GM21723 (cell line): ENCODE measurements at regions not wholly inside any gene's neighbourhood (a gene's known extent, or its start where the extent isn't known, plus 50 kb on each side); places are given as distances from the start of the nearest gene placed in this dataset.

Experiments
- ATAC-seq: cut with Tn5 transposase; IDR thresholded peaks from one replicate; pipeline ENCODE4 v1.9.1; 2021; ENCODE audit warnings: mild to moderate bottlenecking, moderate library complexity; ENCODE audit not compliant: unreplicated experiment

DNA sequence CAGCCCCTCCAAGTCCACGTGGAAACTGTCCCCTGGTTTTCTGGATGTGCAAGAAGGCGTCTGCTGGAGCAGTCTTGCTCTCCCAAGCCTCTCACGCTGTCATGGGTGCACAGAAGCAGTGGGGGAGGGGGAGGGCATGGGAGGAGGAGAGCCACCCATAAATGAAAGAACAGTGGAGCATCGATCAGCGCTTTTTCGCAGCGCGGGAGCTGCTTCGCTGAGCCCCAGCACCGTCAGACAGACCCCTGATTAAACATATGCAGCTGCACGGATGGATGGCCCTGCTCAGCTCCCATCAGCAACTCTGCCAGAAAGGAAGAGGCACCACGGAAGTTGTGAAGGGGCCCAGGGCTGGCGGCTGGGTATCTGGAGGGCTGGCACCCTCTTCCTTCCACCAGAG lies 264.9 kb downstream of the UQCRFS1 start:
- no peak for ATAC-seq

DNA sequence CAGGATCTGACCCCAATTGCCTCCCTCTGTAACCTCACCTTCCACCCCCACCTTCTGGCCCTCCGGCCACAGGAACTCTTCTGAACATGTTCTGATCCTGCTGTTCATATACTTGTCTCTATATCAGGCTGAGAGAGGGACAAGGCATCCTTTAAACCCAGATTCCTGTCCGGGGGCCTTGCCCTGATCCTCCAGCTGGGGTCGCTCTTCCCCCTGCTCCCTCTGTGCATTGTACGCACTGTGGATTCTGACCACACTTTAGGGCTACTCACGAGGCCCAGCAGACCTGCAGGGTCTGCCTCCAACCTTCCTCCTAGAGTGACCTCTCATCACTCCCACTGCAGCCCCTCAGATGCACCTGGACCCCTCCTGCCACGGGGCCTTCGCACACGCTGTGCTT lies 269.3 kb downstream of the UQCRFS1 start:
- ATAC-seq, result no peak

DNA sequence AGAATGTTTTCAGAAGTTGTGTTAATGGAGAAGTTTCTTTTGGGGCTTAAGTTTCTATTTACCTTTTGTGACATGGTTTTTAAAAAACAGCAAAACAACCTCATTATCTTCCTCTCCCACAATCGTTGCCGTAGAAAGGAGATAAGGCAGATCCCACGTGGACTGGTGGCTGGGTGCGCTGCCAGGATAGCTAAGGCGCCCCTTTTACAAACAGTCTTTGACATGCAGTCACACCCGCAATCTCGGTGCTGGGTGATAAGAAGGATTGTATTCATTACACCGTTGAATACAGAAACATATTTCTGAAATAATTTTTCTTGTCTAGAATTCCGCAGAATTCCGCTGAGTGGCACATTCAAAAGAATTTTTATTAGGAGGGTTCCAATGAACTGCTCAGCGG lies 271.1 kb downstream of the UQCRFS1 start:
- ATAC-seq, result no peak

DNA sequence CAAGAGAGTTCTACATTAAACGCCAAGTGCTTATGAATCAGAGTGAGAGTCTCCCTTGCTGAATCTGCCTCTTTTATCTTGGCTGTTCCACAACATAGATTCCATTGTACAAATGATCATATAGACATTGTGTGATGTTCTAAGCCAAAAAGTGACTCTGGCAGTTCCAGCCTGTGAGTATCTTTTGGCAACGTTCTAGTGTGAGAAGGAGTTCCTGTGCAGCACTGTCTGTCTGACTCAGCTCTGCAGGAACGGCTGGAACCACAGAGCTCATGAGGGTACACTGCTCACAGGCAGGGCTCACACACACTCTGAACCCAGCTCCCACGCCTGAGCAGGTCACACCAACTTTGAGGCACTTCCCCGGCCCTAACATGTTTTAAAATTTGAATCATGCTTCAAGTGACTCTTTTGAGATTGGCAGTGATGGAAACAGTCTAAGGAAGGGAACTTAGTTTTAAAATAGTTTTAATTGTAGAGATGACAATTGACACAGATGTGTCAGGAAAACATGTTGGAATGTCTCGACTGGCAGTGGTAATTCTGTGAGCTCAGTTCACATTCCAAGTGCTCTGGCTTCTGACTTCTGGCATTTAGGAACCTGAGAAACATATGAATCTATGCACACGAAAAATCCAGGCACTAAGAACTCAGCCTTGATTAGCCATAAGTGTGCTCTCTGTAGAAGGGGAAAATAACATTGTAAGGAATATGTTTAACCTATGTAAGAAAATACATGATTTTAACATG lies 272.0 kb downstream of the UQCRFS1 start:
- no peak for ATAC-seq

DNA sequence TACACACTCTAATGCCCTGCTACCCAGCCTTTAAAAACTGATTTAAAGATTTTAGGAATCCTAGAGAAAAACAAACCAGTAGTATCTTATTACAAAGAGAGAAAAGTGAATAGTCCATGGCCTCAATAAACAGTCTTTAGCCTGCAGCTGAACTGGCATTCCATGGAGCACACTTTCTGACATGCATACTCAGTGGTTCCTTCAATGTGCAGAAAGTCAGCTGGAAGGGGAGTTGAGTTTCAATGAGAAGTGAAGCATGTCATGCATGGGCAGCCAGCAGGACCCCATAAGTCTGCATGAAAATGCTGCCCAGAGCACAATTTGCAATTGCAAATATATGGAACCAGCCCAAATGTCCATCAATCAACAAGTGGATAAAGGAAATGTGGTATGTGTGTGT lies 273.7 kb downstream of the UQCRFS1 start:
- ATAC-seq, result no peak

DNA sequence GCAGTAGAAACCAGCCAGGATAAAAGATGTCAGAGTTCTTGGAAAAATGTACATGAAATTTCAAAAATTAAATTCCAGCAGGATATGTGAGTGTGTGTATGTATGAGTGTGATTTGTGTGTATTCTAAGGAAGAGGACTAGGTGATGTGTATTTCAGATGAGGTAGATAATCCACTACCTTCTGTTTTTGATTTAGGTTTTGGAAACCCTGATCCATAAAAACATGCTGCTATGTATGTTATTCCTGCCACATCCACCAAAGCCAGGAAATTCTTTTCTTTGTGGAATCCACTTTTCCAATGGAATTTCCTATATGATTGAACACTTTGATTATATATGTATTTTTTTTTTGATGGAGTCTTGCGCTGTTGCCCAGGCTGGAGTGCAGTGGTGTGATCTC lies 276.9 kb downstream of the UQCRFS1 start:
- no peak for ATAC-seq

DNA sequence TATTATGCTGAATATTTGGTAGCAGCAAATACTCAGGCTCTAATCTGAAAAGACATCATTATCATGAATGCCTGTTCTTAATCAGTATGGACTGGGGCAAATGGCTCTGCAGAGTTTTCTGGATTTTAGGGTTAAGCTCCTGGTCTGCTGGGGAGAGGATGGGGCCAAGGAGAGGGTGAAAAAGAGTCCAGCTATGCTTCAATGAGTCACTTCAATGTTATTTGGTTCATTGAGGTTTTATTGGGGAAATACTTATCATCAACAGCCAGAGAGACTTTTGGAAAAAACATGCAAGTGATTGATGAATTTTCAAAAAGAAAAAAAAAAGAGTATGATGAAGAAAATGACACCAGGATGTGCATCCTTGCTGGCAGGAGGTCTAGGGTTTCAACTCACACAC lies 278.3 kb downstream of the UQCRFS1 start:
- ATAC-seq, result no peak

DNA sequence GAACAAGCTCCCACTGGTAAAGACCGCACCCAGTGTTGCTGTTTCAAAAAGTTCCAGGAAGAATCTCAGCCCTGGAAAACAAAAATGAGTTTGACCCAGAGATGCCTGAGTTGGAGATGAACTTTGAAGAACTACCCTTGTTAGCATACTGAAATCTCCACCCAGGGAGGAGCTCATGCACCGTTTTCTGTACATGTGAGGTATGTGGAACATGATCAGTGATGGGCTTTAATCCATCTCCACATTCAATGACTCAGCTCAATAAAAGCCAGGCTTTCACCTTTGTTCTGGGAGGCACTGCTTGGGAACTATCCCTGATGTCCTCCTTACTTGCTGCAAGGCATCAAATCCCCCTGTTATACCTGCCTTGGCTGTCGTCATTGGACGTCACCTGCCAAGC lies 279.9 kb downstream of the UQCRFS1 start:
- no peak for ATAC-seq

DNA sequence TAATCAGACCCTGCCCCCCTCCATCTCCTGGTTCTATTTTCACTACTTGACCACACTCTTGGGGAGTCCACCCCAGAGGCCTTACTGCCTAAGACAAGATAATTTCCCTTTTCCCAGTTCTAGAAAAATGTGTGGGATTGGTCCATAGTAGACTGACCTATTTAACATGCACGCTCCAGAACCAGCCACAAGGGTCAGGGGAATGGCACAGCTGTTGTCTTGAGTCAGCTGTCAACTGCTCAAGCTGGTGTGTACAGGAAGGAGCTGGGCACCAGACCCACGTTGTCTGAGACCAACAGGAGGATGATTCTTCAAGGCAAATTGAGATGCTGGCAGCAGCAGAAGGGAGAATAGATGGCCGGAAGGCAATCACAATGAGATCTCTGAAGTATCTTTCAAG lies 280.5 kb downstream of the UQCRFS1 start:
- no peak for ATAC-seq

DNA sequence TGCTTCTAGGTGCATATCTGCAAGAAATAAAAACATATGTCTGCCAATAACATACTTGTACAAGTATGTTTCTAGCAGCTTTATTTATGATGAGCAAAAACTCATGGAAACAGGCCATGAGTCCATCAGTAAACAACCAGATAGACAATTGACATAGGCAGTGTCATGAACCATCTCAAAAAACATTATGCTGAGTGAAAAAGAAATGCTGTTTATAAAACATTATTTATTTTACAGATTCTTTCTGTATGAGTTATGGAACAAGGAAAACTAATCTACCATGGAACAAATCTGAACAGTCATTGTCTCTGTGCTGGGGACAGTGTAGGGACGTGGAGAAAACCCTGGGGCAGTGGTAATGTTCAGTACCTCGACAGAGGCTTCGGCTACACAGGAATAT lies 283.9 kb downstream of the UQCRFS1 start:
- no peak for ATAC-seq

DNA sequence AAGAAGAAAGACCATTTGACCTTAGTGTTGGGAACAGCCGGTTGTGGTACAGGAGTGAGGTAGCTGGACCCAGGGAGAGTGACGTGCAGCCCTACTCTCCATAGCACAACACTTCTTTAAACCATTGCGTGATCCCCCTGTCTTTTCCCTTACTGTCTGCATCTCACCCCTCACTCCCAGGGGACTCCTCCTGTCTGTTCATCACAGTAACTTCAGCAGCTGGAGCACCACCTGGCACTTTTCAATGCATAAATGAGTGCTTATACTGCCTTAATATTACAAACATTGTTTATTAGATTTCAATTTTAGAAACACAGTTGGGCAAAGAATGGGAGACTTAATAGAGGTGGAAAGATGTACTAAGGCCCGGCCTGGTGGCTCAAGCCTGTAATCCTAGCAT lies 285.5 kb downstream of the UQCRFS1 start:
- ATAC-seq, result no peak

DNA sequence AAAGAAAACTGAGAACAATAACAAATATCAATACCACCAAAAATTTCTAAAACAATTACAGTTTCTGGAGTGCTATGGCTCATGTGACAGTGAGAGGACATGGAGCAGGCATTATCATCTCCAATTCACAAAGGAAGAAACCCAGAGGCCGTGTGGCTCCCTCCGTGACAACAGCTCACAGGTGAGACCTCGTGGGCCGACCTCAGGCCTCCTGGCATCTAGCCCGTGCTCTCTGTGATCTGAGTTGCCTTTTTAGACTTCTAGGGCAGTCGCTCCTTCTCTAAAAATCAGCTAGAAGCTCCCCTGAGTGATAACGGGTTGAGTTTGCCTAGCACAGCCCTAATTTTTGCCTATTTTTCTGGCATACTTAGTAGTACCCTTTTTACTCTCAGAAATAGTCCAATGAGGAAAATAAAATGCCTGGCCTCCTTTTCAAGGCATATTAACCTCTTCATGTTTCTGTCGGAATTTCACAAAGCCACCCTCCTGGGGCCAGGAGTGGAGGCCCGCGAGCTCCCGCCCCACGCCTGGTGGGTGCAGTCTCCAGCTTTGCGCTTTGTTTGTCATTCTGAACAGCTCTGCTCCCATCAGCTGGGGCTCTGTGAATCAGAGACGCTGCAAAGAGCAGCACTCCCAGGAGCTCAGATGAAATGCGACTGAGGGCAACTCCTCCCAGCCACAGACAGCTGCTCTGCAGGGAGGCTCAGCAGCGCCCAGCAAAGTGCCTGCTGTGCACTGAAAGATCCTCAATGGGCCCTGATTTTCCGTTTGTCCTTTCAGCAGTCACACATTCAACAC lies 292.5 kb downstream of the UQCRFS1 start:
- no peak for ATAC-seq

DNA sequence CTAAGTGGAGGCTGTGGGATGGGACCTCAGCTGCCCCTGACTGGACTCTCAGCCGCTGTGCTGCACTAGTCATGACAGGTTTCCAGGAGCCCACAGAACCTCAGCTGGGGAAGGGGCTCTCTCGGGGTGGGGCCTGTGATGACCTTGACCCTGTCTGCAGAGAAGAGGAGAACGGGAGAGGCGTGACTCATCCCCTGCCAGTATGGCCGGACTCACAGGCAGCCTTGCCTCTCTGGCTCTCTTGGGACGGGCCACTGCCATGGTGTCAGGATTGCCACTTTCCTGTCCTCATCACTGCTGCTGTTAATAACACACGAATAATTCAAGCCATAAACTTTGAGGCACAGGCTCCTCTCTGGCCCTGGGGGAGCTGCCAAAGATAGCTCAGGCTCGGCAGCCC lies 295.3 kb downstream of the UQCRFS1 start:
- no peak for ATAC-seq

DNA sequence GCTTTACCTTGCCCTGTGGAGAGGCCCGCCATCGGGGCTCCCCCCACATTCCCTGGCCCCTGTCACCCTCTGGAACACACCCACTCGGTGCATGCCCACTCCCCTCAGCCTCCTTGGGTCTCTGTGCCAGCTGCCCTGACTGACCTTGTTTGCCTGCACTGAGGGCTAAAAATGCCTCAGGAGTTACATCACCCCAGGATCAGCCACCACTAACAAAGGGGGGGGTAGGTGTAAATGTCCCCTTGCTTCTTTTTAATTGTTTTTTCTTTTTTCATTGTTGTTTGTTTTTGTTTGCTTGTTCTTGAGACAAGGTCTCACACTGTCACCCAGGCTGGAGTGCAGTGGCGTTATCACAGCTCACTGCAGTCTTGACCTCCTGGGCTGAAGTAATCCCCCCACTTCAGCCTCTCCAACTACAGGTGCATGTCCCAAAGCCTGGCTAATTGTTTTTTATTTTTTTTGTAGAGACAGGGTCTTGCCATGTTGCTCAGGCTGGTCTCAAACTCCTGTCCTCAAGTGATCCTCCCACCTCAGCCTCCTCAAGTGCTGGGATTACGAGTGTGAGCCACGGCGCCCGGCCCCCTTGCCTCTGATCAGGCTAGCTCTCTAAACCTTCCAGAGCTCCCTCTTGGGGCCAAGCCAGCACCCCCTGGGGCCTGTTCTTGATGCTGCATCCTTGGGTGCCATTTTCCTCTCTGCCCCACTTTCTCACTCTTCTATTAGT lies 297.1 kb downstream of the UQCRFS1 start:
- no peak for ATAC-seq

DNA sequence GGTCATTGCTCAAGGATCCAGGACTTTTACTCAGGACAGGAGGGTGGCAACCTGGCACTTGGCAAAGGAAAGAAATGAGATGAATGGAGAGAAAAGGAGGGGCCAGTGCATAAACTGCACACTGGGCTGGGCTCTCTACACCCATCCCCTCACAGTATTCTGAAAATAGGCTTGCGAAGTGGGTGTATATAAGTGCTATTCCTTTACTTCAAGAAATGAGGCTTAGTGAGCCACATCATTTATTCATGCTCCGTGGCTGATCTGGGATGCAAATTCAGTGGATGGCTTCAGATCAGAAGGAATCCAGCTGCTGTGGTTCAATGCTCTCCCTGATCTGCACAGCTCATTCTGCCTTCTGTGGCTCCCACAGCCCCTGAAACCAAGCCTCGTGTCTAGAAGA lies 297.7 kb downstream of the UQCRFS1 start:
- ATAC-seq, result no peak

DNA sequence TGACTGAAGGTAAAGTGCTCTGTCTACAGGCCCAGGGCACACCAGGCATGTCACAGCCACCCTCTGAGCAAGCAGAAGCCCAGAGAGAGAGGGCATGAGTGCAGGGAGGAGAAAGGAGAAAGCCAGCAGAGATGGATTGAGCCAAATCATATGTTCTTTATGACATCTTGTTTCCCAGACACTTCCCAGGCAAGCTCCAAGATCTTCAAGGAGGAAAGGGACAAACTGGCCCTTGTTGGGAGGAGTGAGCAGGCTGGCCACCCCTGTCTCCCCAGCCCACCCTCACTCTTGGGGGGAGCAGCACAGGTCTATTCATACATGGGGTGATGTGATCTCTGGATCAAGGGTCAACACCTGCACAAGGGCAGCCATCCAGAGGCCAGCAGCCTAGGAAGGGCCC lies 298.8 kb downstream of the UQCRFS1 start:
- no peak for ATAC-seq

DNA sequence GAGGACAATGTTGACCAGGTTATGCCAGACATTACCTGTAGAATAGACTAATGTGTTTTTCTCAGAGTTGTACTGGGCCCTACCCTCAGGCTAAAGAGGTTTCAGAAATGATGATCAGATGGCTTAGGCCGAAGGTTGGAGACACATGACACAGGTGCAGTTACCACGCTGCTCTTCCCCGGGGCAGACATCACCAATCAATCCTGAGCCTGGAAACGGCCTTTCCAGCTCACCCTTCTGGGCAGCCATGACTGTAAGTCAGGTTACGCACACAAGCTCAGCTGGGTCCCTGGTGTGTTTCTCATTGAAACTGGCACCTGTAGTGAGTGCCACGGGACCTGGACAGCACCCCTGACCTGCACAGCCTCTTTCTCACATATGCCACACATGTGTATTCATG lies 299.3 kb downstream of the UQCRFS1 start:
- no peak for ATAC-seq

DNA sequence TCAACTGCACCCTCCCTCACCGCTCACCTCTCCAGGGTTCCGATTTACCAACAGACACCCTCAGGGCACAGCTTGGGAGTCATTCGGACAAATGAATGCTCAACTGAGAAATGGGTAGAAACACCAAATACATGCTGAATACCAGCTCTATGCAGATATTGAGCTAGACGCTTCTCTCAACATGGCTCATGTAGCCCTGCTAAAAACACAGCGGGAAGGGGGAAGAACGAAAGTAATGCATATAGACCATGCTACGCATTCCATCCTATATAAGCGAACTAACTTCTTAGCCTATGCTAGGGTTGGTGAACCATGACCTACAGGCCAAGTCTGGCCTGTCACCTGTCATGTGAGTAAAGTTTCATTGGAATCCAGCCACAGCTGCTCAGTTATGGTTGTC lies 304.0 kb downstream of the UQCRFS1 start:
- ATAC-seq, result no peak

DNA sequence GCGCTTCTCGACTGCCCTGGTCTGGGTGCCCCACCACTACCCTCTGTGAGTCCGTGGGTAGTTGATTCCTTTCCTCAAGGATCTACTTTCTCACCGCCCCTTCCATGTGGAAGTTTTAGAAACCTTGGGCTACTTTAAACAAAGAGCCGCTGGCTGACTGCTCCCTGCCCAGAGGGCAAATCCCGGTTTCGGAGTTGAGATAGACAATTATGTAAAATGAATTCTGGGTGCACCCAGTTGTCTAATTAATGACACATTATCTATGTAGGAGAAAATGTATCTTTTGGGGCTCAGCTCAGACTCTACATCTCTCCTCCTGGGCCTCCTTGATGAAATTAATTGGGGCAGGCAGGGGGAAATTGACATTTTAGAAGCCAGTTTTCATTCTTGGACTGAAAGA lies 305.4 kb downstream of the UQCRFS1 start:
- ATAC-seq, result no peak

DNA sequence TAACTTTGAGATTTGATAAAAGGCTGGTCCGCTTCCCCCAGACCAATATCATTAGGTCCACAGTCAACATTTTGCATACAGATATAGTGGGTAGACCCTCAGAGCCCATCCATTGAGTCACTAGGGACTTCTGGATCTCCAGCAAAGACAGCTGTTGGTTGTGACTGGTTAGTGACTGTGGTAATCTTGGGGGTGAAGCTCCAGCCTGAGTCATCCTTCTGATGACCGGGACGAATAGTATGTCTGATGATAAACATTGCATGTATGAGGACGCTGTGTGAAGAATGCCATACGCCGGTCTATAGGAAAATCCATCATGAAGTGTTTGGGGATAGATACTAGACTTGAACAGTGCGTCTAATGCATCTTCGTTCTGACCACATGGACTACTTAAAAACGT lies 307.0 kb downstream of the UQCRFS1 start:
- no peak for ATAC-seq

DNA sequence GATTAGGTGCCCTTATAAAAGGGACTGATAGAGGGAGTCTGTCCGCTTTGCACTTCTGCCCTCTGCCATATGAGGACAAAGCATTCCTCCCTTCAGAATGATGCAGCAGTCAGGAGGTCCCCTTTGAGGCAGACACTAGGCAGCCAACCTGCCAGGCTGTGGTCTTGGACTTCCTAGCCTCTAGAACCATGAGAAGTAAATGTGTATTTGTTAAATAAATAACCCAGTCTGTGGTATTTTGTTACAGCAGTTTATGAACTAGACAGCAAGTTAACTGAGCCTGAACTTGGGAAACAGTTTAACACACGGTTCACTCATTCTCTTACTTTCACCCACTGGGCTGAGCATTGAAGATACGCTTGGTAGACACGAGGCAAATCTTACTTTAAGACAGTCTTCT lies 313.2 kb downstream of the UQCRFS1 start:
- ATAC-seq, result no peak

DNA sequence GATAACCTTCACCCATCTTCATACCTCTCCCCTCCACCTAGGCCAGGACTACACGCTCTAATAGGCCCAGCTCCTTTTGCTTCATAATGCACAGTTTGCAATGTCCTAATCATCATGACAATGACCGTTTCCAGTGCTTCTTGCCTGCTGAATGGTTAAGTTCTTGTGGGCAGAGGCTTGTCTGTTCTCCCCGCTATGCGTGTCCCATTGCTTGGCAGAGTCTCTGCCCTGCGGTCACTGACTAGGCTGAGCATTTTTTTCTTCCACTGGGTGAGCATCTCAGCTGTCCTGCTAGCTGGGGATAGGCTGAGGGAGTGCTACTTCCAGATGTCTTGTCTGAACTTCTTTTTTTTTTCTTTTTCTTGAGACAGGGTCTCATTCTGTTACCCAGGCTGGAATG lies 314.7 kb downstream of the UQCRFS1 start:
- ATAC-seq, result no peak
